HEK293 (cell line): ENCODE measurements at regions not wholly inside any gene's neighbourhood (a gene's known extent, or its start where the extent isn't known, plus 50 kb on each side); places are given as distances from the start of the nearest gene placed in this dataset.

Experiments
- CTCF ChIA-PET: fragments of 350-600 bp; formaldehyde crosslinking; extraction: SDS; loops from one replicate; lab custom pipeline; 2021; ENCODE audit warnings: antibody characterized with exemption; lab: Yijun Ruan, JAX
- POLR2A ChIA-PET: fragments of 300-600 bp; formaldehyde crosslinking; extraction: SDS; loops from one replicate; lab custom pipeline; 2020; ENCODE audit warnings: antibody characterized with exemption, inconsistent platforms; lab: Yijun Ruan, JAX
- H3K27ac ChIP-seq: fragments of 200-500 bp; sonication (Bioruptor generic); 2 replicates; pipeline ENCODE4 v1.5.1; 2014; ENCODE audit warnings: low read depth, low read length, control low read depth, inconsistent platforms; ENCODE audit errors: extremely low read depth
- H3K36me3 ChIP-seq, 2 experiments: fragments of 200-500 bp in 1 of 2; sonication (Bioruptor generic) in 1 of 2; 1 replicate in 1 of 2; 2 replicates in 1 of 2; pipeline ENCODE4 v1.5.1; 2014 to 2017; ENCODE audit warnings: inconsistent platforms in 2 of 2, low read length in 2 of 2; ENCODE audit not compliant: control insufficient read depth in 2 of 2, insufficient read depth in 1 of 2
- H3K4me1 ChIP-seq: fragments of 200-500 bp; sonication (Bioruptor generic); 2 replicates; pipeline ENCODE4 v1.5.1; 2014; ENCODE audit warnings: mild to moderate bottlenecking, low read length, inconsistent platforms; ENCODE audit not compliant: control insufficient read depth, insufficient read depth
- H3K4me3 ChIP-seq: 2 replicates; pipeline ENCODE4 v1.5.1; 2011; ENCODE audit warnings: low read depth, mild to moderate bottlenecking, control low read depth, low read length, moderate library complexity
- H3K9me3 ChIP-seq: fragments of 200-500 bp; sonication (Bioruptor generic); 2 replicates; pipeline ENCODE4 v1.5.1; 2014; ENCODE audit warnings: low read depth, low read length, inconsistent platforms; ENCODE audit not compliant: control insufficient read depth, insufficient read depth
- ZNF112 ChIP-seq: fragments of 450-650 bp; formaldehyde crosslinking; IDR thresholded peaks from 2 replicates; pipeline ENCODE4 v1.5.0; 2017; ENCODE audit warnings: missing biosample characterization, missing genetic modification characterization
- ZNF140 ChIP-seq: fragments of 450-650 bp; formaldehyde crosslinking; IDR thresholded peaks from 2 replicates; pipeline ENCODE4 v1.5.1; 2016; ENCODE audit warnings: missing biosample characterization, missing genetic modification characterization
- ZNF174 ChIP-seq: fragments of 450-650 bp; formaldehyde crosslinking; IDR thresholded peaks from 2 replicates; pipeline ENCODE4 v1.5.0; 2017; ENCODE audit warnings: missing biosample characterization, mild to moderate bottlenecking, missing genetic modification characterization
- ZNF266 ChIP-seq: fragments of 450-650 bp; formaldehyde crosslinking; IDR thresholded peaks from 2 replicates; pipeline ENCODE4 v1.5.1; 2016; ENCODE audit warnings: missing biosample characterization, missing genetic modification characterization, low read depth
- ZNF350 ChIP-seq: fragments of 450-650 bp; formaldehyde crosslinking; IDR thresholded peaks from 2 replicates; pipeline ENCODE4 v1.5.0; 2017; ENCODE audit warnings: missing biosample characterization, mild to moderate bottlenecking, missing genetic modification characterization
- ZNF37A ChIP-seq: fragments of 450-650 bp; IDR thresholded peaks from 2 replicates; pipeline ENCODE4 v1.5.1; 2018; ENCODE audit warnings: missing biosample characterization, missing genetic modification characterization
- ZNF544 ChIP-seq: fragments of 450-650 bp; formaldehyde crosslinking; IDR thresholded peaks from 2 replicates; pipeline ENCODE4 v1.5.0; 2017; ENCODE audit warnings: missing biosample characterization, missing genetic modification characterization
- ZNF610 ChIP-seq: fragments of 450-650 bp; formaldehyde crosslinking; IDR thresholded peaks from 2 replicates; pipeline ENCODE4 v1.5.1; 2016; ENCODE audit warnings: missing biosample characterization, missing genetic modification characterization, borderline replicate concordance
- ZNF660 ChIP-seq: fragments of 450-650 bp; IDR thresholded peaks from 2 replicates; pipeline ENCODE4 v1.5.1; 2018; ENCODE audit warnings: missing biosample characterization, mild to moderate bottlenecking, missing genetic modification characterization
- ZNF747 ChIP-seq: fragments of 450-650 bp; formaldehyde crosslinking; IDR thresholded peaks from 2 replicates; pipeline ENCODE4 v1.5.1; 2016; ENCODE audit warnings: missing biosample characterization, missing genetic modification characterization
- ZNF785 ChIP-seq: fragments of 450-650 bp; formaldehyde crosslinking; IDR thresholded peaks from 2 replicates; pipeline ENCODE4 v1.5.1; 2016; ENCODE audit warnings: missing biosample characterization, missing genetic modification characterization
- ZNF830 ChIP-seq: fragments of 450-650 bp; IDR thresholded peaks from 2 replicates; pipeline ENCODE4 v1.5.0; 2018; ENCODE audit warnings: missing biosample characterization, missing genetic modification characterization, low read depth, mild to moderate bottlenecking, moderate library complexity
- ZNF837 ChIP-seq: fragments of 450-650 bp; formaldehyde crosslinking; IDR thresholded peaks from 2 replicates; pipeline ENCODE4 v1.5.1; 2016; ENCODE audit warnings: missing biosample characterization, missing genetic modification characterization
- TF ChIP-seq, protein P1 (sequence below): fragments of 450-650 bp; formaldehyde crosslinking; IDR thresholded peaks from 2 replicates; pipeline ENCODE4 v1.5.1; 2016; ENCODE audit warnings: missing biosample characterization, missing genetic modification characterization
- TF ChIP-seq, protein P2 (sequence below): fragments of 450-650 bp; formaldehyde crosslinking; IDR thresholded peaks from 2 replicates; pipeline ENCODE4 v1.5.1; 2016; ENCODE audit warnings: missing biosample characterization, missing genetic modification characterization

DNA sequence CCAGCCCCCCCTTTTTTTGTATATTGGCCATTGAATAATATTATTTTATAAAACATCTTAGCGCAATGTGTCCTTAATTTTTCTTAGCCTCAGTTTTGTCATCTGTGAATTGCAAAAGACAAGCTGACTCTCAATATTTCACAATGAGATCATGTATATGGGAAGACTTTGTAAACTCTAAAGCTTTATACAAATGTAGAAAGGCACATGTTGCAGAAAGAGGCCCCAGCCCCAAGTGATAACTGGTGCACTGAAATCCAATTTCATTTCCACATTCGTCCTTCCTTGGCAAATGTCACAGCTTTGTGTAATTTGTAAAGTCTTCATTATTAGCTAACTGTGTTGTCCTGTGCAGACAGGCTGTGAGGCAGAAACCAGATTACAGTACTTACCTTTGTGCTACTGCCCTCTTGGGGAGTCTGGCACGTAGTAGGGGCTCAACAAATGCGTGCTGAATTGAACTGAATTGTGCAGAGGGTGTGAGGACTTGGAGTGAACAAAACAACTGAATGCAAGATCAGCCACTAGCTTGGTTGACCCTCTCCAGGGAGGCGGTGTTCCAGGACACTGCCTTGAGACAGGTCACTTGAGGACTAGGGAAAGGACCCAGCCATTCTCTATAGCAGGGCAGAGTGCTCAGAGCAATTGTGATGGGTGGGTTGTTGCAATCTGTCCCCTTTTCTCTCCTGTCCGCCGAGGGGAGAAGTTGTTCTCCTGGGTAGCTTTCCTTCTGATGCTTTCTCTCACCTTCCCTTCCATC, 74.6 kb downstream of the LMO4 start:
- Histone ChIP-seq H3K36me3 (no peaks in the 10 kb centered on the region), H3K4me3 (no peak overlapping the region), H3K27ac (no peak overlapping the region)
- POLR2A ChIA-PET, result no interaction called here
- TF ChIP-seq ZNF610 (no peak), ZNF747 (tag by site-specific recombination) (no peak), ZNF174 (tag by site-specific recombination) (no peak)
- TF ChIP-seq, all 188 proteins: peak for 0
- Histone ChIP-seq H3K4me1 (no peaks in the 10 kb centered on the region), H3K9me3 (no peaks in the 10 kb centered on the region)
- CTCF ChIA-PET, result interaction anchor here (1.0 kb wide), 1 partner anchor 25 kb away, joined by 4 read pairs; no protein-coding TSS in a partner anchor

DNA sequence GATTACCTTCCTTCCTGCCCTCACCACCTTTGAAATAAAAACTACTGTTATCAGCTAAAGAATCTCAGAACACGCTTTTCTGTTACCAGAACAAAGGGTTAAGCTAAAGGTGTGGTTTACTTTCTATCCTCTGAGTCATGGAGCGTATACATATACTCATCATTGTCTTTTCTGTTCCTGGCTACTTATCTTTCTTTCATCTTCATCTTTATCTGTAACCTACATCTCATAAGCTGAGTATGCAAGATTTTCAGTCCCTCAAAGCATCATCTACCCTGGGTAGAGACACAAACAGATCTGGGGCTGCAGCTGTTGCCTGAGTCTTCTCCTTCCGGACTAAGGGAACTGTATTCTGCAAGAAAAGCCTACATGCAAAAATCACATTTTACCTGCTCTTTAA, 75.6 kb downstream of the LMO4 start:
- Histone ChIP-seq H3K4me3 (no peak overlapping the region), H3K4me1 (no peaks in the 10 kb centered on the region), H3K36me3 (no peaks in the 10 kb centered on the region), H3K27ac (no peak overlapping the region), H3K9me3 (no peaks in the 10 kb centered on the region)
- no peak for TF ChIP-seq ZNF785
- TF ChIP-seq ZNF350 (tag by site-specific recombination), result no peak
- no peak for TF ChIP-seq ZNF140 (tag by site-specific recombination)
- no peak for TF ChIP-seq ZNF112
- no peak for TF ChIP-seq ZNF830 (tag by site-specific recombination)
- TF ChIP-seq, protein P1, sequence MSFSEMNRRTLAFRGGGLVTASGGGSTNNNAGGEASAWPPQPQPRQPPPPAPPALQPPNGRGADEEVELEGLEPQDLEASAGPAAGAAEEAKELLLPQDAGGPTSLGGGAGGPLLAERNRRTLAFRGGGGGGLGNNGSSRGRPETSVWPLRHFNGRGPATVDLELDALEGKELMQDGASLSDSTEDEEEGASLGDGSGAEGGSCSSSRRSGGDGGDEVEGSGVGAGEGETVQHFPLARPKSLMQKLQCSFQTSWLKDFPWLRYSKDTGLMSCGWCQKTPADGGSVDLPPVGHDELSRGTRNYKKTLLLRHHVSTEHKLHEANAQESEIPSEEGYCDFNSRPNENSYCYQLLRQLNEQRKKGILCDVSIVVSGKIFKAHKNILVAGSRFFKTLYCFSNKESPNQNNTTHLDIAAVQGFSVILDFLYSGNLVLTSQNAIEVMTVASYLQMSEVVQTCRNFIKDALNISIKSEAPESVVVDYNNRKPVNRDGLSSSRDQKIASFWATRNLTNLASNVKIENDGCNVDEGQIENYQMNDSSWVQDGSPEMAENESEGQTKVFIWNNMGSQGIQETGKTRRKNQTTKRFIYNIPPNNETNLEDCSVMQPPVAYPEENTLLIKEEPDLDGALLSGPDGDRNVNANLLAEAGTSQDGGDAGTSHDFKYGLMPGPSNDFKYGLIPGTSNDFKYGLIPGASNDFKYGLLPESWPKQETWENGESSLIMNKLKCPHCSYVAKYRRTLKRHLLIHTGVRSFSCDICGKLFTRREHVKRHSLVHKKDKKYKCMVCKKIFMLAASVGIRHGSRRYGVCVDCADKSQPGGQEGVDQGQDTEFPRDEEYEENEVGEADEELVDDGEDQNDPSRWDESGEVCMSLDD, result no peak
- no peak for TF ChIP-seq ZNF544 (tag by site-specific recombination)
- TF ChIP-seq ZNF266 (tag by site-specific recombination), result no peak
- CTCF ChIA-PET, result interaction anchor here (0.6 to 1.0 kb wide), 2 partner anchors 9 to 24 kb away, joined by 3 to 4 read pairs; no protein-coding TSS in a partner anchor
- POLR2A ChIA-PET, result no interaction called here

DNA sequence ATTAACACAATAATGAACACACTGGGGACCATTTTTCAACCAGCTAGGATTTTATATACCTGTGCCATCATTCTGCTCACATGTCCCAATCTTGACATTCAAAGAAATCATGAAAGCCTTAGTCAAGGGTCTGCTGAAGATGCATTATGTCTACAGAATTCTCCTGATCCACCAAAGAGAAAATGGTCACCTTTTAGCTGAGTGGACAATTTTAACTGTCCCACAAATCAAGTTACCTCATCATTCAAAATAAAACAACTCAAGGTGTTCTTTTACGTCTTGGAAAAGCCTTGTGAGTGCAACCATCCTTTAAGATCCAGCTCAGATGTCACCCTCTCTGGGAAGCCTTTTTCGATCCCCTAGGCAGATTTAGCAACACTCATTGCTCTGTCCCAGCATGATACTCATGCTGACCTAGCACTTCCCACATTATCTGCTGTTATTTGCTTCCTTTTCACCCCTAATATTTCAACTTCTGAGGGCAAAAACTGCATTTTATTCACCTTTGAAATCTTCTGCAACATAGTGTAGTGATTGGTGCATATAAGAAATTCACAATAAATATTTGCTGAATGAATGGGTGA, 80.1 kb downstream of the LMO4 start:
- Histone ChIP-seq H3K36me3 (no peaks in the 10 kb centered on the region), H3K27ac (no peak overlapping the region), H3K4me1 (no peaks in the 10 kb centered on the region), H3K4me3 (no peak overlapping the region), H3K9me3 (no peaks in the 10 kb centered on the region)
- ChIA-PET CTCF (interaction anchor here (0.6 kb wide), 1 partner anchor 561 kb away, joined by 3 read pairs; no protein-coding TSS in a partner anchor), POLR2A (no interaction called here)
- TF ChIP-seq ZNF660 (tag by site-specific recombination) (no peak), ZNF837 (tag by site-specific recombination) (no peak), ZNF174 (tag by site-specific recombination) (no peak), ZNF37A (tag by site-specific recombination) (no peak), ZNF785 (no peak)
- TF ChIP-seq, protein P2, sequence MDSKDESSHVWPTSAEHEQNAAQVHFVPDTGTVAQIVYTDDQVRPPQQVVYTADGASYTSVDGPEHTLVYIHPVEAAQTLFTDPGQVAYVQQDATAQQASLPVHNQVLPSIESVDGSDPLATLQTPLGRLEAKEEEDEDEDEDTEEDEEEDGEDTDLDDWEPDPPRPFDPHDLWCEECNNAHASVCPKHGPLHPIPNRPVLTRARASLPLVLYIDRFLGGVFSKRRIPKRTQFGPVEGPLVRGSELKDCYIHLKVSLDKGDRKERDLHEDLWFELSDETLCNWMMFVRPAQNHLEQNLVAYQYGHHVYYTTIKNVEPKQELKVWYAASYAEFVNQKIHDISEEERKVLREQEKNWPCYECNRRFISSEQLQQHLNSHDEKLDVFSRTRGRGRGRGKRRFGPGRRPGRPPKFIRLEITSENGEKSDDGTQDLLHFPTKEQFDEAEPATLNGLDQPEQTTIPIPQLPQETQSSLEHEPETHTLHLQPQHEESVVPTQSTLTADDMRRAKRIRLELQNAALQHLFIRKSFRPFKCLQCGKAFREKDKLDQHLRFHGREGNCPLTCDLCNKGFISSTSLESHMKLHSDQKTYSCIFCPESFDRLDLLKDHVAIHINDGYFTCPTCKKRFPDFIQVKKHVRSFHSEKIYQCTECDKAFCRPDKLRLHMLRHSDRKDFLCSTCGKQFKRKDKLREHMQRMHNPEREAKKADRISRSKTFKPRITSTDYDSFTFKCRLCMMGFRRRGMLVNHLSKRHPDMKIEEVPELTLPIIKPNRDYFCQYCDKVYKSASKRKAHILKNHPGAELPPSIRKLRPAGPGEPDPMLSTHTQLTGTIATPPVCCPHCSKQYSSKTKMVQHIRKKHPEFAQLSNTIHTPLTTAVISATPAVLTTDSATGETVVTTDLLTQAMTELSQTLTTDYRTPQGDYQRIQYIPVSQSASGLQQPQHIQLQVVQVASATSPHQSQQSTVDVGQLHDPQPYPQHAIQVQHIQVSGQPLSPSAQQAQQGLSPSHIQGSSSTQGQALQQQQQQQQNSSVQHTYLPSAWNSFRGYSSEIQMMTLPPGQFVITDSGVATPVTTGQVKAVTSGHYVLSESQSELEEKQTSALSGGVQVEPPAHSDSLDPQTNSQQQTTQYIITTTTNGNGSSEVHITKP (tag by site-specific recombination), result no peak
